ENCODE measurements at regions not wholly inside any gene's neighbourhood (a gene's known extent, or its start where the extent isn't known, plus 50 kb on each side); places are given as distances from the start of the nearest gene placed in this dataset.
A peak's percentile ranks its signal among the peaks of the same experiment; 100 is the strongest.

- Mint-ChIP-seq H3K27ac (no peak overlapping the region), H3K4me3 (no peak overlapping the region), H3K9me3 (peaks cover 2 to 3% (median 3%) of the 10 kb centered on the region in 3 donors), H3K27me3 (peaks cover 11% of the 10 kb centered on the region), H3K4me1 (no peaks in the 10 kb centered on the region), H3K36me3 (no peaks in the 10 kb centered on the region)
These were observed 77.6 kb downstream of the RIPK4 start for GRCh38 chr21:41689289-41689583.

DNA sequence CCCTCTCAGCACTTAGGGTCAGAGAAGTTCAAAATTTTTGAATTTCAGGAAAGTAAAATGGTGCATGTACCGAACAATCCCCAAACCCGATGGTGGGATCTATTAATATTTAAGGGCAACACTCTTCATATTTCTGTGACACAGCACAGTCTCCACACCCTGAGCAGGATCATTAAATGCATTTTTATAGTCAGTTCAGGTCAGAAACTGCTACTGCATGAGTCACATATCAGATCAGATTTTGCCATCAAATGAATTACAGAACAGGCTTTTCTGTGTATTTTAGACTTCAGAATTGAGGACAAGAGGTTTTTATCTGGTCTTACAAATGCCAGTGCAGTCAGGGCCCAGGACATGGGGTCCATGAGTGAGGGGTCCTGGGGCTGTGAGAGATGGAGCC, 79.2 kb downstream of the RIPK4 start:
- H3K27ac Mint-ChIP-seq: no peak overlapping the region
- H3K36me3 Mint-ChIP-seq: no peaks in the 10 kb centered on the region
- H3K4me3 Mint-ChIP-seq: no peak overlapping the region
- peaks cover 2 to 3% (median 3%) of the 10 kb centered on the region in 3 donors for H3K9me3 Mint-ChIP-seq
- peaks cover 11% of the 10 kb centered on the region for H3K27me3 Mint-ChIP-seq
- no peaks in the 10 kb centered on the region for H3K4me1 Mint-ChIP-seq

- H3K9me3 Mint-ChIP-seq: peaks cover 2 to 3% (median 3%) of the 10 kb centered on the region in 3 donors
- H3K36me3 Mint-ChIP-seq: no peaks in the 10 kb centered on the region
- no peak overlapping the region for H3K27ac Mint-ChIP-seq
- peaks cover 6% of the 10 kb centered on the region for H3K27me3 Mint-ChIP-seq
- no peaks in the 10 kb centered on the region for H3K4me1 Mint-ChIP-seq
- H3K4me3 Mint-ChIP-seq: no peak overlapping the region
These were observed 80.2 kb downstream of the RIPK4 start for GRCh38 chr21:41686664-41687063.

DNA sequence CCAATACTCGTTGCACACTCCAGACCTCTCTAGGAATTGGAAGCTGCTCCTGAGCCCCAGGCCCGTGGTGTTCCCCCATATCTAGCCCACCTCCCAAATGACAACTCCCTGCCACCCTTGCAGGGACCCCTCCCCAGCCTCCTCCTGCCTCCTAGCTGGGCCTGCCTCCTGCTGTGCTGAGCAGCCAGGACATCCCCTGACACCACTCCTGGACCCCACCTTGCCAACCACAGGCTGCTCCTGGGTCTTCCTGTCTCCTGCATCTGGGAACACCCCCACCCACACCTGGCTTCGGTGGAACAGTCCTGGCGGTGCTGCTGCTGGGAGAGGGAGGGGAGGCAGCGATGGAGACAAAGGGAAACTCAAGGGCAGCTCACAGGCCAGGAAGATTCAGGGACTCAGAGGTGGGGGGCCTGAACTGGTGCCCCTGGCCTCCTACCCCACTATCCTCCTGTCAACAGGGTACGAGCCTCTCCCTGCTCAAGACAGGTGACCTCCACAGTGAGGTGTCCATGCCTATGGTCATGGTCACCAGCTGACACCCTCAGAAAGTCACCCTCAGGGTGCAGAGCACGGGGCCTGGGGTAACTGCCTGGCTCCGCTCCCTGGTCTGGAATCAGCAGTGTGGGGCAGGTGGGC, 81.2 kb downstream of the RIPK4 start:
- Mint-ChIP-seq H3K4me1 (no peaks in the 10 kb centered on the region), H3K4me3 (no peak overlapping the region), H3K36me3 (no peaks in the 10 kb centered on the region), H3K27me3 (peaks cover 9% of the 10 kb centered on the region), H3K9me3 (peaks cover 2 to 3% (median 3%) of the 10 kb centered on the region in 3 donors), H3K27ac (no peak overlapping the region)

GRCh38 chr21:41684381-41685245, 82.2 kb downstream of the RIPK4 start:
- peaks cover 2 to 3% (median 2%) of the 10 kb centered on the region in 3 donors for H3K9me3 Mint-ChIP-seq
- H3K27ac Mint-ChIP-seq: no peak overlapping the region
- no peak overlapping the region for H3K4me3 Mint-ChIP-seq
- H3K36me3 Mint-ChIP-seq: no peaks in the 10 kb centered on the region
- peaks cover 9% of the 10 kb centered on the region for H3K27me3 Mint-ChIP-seq
- no peaks in the 10 kb centered on the region for H3K4me1 Mint-ChIP-seq

GRCh38 chr21:41683815-41684214, 83.0 kb downstream of the RIPK4 start:
- H3K27ac Mint-ChIP-seq: no peak overlapping the region
- H3K36me3 Mint-ChIP-seq: no peaks in the 10 kb centered on the region
- peaks cover 0 to 2% (median 0%) of the 10 kb centered on the region in 3 donors for H3K9me3 Mint-ChIP-seq
- no peak overlapping the region for H3K4me3 Mint-ChIP-seq
- no peaks in the 10 kb centered on the region for H3K4me1 Mint-ChIP-seq
- peaks cover 12% of the 10 kb centered on the region for H3K27me3 Mint-ChIP-seq

DNA sequence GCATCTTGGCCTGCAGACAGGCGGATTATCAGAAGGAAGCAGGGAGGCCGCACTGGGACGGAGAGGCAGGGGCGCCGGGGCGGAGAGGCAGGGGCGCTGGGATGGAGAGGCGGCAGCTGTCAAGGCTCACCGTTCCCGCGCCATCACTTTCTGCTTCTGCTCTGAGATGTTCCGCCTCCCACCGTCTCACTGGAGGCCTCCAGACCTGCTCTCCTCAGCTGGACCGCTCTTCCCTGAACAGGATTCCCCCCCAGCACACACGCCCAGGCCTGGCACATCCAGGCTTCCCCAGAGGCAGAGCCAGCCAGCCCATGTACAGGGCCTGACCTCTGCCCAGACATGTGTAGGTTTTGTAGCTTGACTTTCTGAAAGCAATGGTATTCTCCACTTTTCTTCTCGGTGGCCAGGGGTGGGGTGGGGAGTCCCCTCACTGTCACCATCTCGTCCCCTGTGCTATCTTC, 84.1 kb downstream of the RIPK4 start:
- H3K4me3 Mint-ChIP-seq: no peak overlapping the region
- H3K36me3 Mint-ChIP-seq: no peaks in the 10 kb centered on the region
- H3K9me3 Mint-ChIP-seq: no peaks in the 10 kb centered on the region
- H3K4me1 Mint-ChIP-seq: no peaks in the 10 kb centered on the region
- peaks cover 14% of the 10 kb centered on the region for H3K27me3 Mint-ChIP-seq
- no peak overlapping the region for H3K27ac Mint-ChIP-seq

- H3K27me3 Mint-ChIP-seq: peaks cover 15% of the 10 kb centered on the region
- no peak overlapping the region for H3K27ac Mint-ChIP-seq
- no peak overlapping the region for H3K4me3 Mint-ChIP-seq
- no peaks in the 10 kb centered on the region for H3K36me3 Mint-ChIP-seq
- no peaks in the 10 kb centered on the region for H3K9me3 Mint-ChIP-seq
- no peaks in the 10 kb centered on the region for H3K4me1 Mint-ChIP-seq
These were observed 84.7 kb downstream of the RIPK4 start for GRCh38 chr21:41681939-41682718.

GRCh38 chr21:41681348-41681801, 85.5 kb downstream of the RIPK4 start:
- Mint-ChIP-seq H3K4me3 (no peak overlapping the region), H3K27ac (no peak overlapping the region), H3K9me3 (no peaks in the 10 kb centered on the region), H3K27me3 (peaks cover 13% of the 10 kb centered on the region), H3K4me1 (no peaks in the 10 kb centered on the region), H3K36me3 (no peaks in the 10 kb centered on the region)

DNA sequence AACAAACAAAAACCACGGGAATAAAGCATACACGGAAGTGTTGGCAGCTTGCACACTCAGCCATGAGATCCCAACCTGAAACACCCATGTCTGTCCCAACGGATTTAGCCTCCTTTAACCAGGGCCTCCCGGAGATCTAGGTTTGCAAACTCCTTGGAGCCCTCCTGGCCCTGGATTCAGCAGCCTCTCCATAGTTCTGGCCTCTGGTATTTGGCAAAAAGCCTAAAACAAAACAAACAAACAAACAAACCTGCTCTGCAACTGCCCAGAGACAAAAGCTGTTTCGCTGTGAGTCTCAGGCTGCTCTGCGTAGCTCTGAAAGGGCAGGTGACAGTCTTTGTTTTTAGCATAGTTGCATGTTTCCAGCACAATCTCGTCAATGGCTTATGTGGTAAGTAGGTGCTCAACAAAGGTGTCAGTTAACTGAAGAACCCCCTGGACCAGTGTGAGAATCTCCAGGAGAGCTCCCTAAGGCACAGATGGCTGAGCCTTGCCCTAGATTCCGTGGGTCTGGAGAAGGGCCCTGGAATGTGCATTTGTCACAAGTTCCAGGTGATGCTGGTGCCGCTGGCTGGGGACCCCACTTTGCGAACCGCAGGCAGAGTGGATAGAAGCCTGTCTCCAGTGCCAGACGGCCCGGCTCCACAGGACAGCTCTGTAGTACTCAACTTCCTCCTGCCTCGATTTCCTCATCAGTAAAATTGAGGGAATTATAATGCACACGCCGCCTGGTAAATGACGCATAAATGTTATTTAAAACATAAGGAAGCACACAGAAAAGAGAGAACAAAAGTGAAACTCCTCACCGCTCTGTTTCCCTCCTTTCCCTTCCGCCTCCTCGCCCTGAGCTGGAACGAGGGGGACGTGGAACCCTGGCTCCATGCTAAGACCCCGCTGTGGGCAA, 86.2 kb downstream of the RIPK4 start:
- Mint-ChIP-seq H3K27me3 (peaks cover 11% of the 10 kb centered on the region), H3K9me3 (no peaks in the 10 kb centered on the region), H3K4me3 (no peak overlapping the region), H3K36me3 (no peaks in the 10 kb centered on the region), H3K27ac (no peak overlapping the region), H3K4me1 (no peaks in the 10 kb centered on the region)

GRCh38 chr21:41678924-41679318, 87.9 kb downstream of the RIPK4 start:
- no peaks in the 10 kb centered on the region for H3K4me1 Mint-ChIP-seq
- no peaks in the 10 kb centered on the region for H3K9me3 Mint-ChIP-seq
- H3K27me3 Mint-ChIP-seq: peaks cover 11% of the 10 kb centered on the region
- H3K4me3 Mint-ChIP-seq: no peak overlapping the region
- H3K27ac Mint-ChIP-seq: no peak overlapping the region
- H3K36me3 Mint-ChIP-seq: no peaks in the 10 kb centered on the region

- H3K36me3 Mint-ChIP-seq: no peaks in the 10 kb centered on the region
- no peak overlapping the region for H3K4me3 Mint-ChIP-seq
- H3K27ac Mint-ChIP-seq: peak overlapping the region in 1 of 3 donors; percentile 69
- no peaks in the 10 kb centered on the region for H3K4me1 Mint-ChIP-seq
- H3K9me3 Mint-ChIP-seq: no peaks in the 10 kb centered on the region
- peaks cover 11% of the 10 kb centered on the region for H3K27me3 Mint-ChIP-seq
These were observed 88.6 kb downstream of the RIPK4 start for GRCh38 chr21:41678016-41678923.

GRCh38 chr21:41677671-41678015, 89.2 kb downstream of the RIPK4 start:
- Mint-ChIP-seq H3K4me3 (no peak overlapping the region), H3K9me3 (no peaks in the 10 kb centered on the region), H3K4me1 (no peaks in the 10 kb centered on the region), H3K27me3 (peaks cover 11% of the 10 kb centered on the region), H3K27ac (peak overlapping the region in 2 of 3 donors; percentile 69 to 85), H3K36me3 (no peaks in the 10 kb centered on the region)

DNA sequence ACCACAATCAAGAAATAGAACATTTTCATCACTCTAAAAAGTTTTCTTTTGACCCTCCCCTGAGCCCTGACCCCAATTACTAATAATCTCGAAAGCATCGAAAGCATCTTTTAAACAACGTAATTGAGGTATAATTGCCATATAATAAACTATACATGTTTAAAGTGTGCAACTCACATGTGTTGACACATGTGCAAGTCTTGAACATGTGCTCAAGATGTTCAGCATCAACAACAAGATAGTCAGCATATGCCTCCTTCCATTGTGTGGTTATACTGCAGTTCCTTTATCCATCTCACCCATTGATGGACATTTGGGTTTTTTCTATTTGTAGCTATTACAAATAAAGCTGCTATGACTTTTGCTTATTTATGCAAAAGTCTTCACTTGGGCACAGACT, 90.7 kb downstream of the RIPK4 start:
- no peak overlapping the region for H3K27ac Mint-ChIP-seq
- no peaks in the 10 kb centered on the region for H3K36me3 Mint-ChIP-seq
- H3K9me3 Mint-ChIP-seq: no peaks in the 10 kb centered on the region
- peaks cover 16% of the 10 kb centered on the region for H3K27me3 Mint-ChIP-seq
- no peaks in the 10 kb centered on the region for H3K4me1 Mint-ChIP-seq
- no peak overlapping the region for H3K4me3 Mint-ChIP-seq

Measured in IgD-negative memory B cell (primary cell).